Astrocyte of the cerebellum (primary cell): ENCODE measurements at regions not wholly inside any gene's neighbourhood (a gene's known extent, or its start where the extent isn't known, plus 50 kb on each side); places are given as distances from the start of the nearest gene placed in this dataset.
A peak's percentile ranks its signal among the peaks of the same experiment; 100 is the strongest.

ENCODE experiments used
- DNase-seq: peaks from one replicate; pipeline ENCODE4 v3.0.0-alpha.2; 2011; ENCODE audit warnings: low read depth
- H3K4me3 ChIP-seq: 2 replicates; pipeline ENCODE4 v1.5.1; 2011; ENCODE audit warnings: mild to moderate bottlenecking, low read depth, low read length, moderate library complexity
- in situ Hi-C: cut with HindIII; loops from 2 replicates; pipeline ENCODE4 v1.10.0; 2017; ENCODE audit warnings: low sequenced_read_pairs
- TF ChIP-seq, protein P1 (sequence below): IDR thresholded peaks from 2 replicates; pipeline ENCODE4 v1.5.1; 2012; ENCODE audit warnings: low read length, low read depth, moderate library complexity, mild to moderate bottlenecking; ENCODE audit errors: missing control alignments

DNA sequence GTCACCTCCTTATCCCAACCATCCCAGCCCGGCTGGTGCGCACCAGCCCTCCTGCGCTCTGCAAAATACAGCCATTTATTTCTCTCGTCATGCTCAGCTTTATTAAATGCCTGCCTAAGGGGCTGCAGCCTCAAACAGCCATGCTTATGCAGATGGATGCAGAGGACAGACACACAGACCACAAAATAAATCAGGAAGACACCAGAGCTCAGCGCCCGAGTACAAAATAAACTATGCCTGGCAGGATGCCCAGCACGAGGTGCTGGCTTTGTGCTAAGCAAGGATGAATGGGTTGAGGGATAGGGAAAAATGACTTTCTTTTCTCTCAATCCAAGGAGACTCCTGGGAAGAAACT lies 70.5 kb downstream of the RPUSD4 start:
- no peak overlapping the region for H3K4me3 ChIP-seq
- DNase-seq = peak; percentile 43
- in situ Hi-C loops = no loop called here
- TF ChIP-seq, protein P1, sequence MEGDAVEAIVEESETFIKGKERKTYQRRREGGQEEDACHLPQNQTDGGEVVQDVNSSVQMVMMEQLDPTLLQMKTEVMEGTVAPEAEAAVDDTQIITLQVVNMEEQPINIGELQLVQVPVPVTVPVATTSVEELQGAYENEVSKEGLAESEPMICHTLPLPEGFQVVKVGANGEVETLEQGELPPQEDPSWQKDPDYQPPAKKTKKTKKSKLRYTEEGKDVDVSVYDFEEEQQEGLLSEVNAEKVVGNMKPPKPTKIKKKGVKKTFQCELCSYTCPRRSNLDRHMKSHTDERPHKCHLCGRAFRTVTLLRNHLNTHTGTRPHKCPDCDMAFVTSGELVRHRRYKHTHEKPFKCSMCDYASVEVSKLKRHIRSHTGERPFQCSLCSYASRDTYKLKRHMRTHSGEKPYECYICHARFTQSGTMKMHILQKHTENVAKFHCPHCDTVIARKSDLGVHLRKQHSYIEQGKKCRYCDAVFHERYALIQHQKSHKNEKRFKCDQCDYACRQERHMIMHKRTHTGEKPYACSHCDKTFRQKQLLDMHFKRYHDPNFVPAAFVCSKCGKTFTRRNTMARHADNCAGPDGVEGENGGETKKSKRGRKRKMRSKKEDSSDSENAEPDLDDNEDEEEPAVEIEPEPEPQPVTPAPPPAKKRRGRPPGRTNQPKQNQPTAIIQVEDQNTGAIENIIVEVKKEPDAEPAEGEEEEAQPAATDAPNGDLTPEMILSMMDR = no peak

DNA sequence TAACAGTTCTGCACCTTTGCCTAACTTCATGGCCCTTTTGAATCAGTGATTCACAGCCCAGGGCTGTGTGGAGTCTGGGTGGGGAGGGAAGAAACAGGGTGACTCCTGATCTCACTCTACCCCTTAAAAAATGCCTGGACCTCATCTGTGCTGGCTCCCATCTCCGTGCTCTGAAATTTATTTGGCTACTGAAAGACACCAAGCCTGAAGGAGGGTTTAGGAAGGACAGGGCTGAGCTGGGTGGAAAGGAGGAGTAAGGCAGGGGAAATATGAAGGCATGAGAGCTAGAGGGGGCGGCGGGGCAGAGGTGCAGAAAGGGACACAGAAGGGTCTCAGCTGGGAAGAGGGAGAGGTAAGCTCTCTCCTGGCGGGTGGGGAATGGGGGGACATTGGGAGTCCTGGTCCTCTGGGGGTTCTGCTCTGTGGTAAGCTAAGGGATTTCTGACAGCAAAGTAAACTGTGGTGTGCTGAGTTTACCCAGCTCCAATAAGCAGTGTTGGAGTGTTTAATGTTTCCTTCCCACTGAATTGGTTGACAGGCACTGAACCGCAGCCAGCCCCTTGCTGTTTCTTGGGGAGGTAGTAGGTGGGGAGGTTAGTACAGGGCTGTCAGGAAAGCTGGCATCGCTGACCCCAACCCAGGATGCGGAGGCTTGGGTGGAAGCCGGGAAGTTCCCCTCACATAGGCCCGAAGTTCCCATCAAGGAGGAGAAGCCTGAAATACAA lies 71.1 kb downstream of the RPUSD4 start:
- H3K4me3 ChIP-seq = no peak overlapping the region
- TF ChIP-seq, protein P1 = no peak
- in situ Hi-C loops = no loop called here
- no peak for DNase-seq

DNA sequence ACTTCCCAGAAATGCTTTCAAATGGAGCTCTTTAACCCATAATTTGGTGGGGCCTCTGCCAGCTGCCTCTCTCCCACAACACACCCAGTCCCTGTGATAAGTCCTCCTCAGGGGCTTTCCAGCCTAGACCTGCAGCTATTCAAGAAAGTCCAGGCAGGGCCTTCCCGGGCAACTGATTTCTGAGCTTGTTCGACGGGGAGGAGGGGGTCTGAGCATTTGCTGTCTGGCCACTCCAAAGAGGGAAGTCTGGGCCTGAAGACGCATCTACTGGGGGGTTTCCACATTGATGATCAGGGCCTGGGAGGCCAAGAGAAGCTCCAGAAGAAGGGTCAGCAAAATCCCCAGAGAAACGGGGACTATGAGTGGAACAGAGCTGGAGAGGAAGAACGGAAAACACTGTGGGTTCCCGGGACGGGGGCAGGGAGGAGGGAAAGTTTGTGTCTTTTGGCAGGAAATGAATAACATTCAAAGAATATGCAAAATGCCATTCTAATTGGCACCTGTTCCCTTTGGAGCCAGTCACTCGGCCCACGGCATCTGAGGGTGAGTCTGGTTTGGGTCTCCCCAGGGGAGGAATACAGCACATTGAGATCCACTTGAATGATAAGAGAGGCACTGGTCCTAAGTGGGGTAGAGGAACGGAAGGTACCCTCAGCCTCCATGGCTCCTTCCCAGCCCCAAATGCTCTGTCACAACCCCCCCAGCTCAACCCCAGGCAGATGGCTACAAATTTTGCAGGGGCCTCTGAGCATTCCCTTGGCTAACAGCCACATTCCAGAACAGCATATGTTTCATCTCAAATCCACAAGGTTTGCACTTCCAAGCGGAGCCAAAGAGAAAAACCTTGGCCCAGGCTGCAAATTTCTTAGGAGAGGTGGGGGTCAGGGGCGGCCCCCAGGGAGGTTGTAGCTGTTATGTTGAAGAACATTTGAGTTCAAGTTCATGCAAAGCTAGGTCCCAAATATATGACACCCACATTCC lies 72.0 kb downstream of the RPUSD4 start:
- peak; percentile 60 for DNase-seq
- H3K4me3 ChIP-seq = no peak overlapping the region
- in situ Hi-C loops = no loop called here
- TF ChIP-seq, protein P1 = no peak

DNA sequence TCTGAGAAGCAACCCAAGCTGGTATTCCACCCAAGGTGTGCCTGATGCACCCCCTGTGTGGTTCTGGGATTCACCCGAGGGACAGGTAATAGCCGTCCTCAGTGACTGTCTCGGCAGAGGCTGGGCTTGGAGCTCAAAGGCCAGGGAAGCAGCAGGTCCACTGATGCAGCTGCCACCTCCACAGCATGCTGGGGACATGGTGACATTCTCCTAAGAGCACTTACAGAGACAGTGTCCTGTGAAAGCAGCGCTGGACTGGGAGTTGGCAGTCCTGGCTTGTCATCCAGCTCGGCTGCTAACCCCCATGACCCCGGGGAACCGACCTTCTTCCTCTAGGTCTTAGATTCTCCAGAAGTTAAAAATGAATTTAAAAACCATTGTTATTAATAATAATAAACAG lies 72.8 kb downstream of the RPUSD4 start:
- no peak overlapping the region for H3K4me3 ChIP-seq
- in situ Hi-C loops = no loop called here
- no peak for DNase-seq
- TF ChIP-seq, protein P1 = no peak

DNA sequence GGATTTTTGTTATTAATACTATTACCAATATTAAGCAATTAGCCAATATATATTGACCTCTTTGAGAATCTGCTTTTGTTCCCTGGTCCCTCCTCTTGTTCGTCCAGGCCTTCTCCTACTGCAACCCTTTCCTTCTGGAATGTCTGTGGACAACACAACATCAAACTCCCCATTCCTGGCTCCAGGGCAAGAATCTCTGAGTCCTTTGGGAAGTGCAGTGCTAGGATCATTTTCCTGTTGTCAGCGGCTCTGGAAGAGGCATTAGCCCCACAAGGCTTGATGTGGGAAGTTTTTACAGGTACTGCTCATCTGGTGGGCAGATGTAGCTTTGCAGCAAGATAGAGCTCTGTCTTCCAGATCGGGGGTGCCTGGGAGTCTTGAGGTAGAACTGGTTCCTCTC lies 74.3 kb downstream of the RPUSD4 start:
- no peak for DNase-seq
- H3K4me3 ChIP-seq = no peak overlapping the region
- in situ Hi-C loops = no loop called here
- TF ChIP-seq, protein P1 = no peak

DNA sequence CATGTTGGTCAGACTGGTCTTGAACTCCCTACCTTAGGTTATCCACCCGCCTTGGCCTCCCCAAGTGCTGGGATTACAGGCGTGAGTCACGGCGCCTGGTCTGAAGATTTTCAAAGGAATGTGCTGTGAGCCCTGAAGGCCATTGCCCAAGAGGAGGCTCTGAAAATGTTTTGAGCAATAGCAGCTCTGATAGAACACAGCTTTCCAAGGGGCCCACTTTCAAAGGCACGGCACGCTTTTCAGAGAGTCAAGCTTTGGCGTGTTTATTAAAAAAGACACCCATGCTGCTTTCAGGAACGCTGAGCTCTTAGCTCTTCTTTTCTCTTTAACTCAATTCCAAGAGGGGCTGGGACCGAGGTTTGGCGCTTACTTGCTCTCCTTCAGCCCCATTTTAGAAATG lies 73.8 kb upstream of the CDON start:
- TF ChIP-seq, protein P1 = no peak
- no peak overlapping the region for H3K4me3 ChIP-seq
- no peak for DNase-seq
- in situ Hi-C loops = no loop called here
